ENCODE measurements at regions not wholly inside any gene's neighbourhood (a gene's known extent, or its start where the extent isn't known, plus 50 kb on each side); places are given as distances from the start of the nearest gene placed in this dataset.
"Not testable (repeated sequence)": the region's sequence is repeated elsewhere in the genome, so short reads cannot be mapped to it uniquely, and the experiment has no call there.

- TF ChIP-seq, protein P1, sequence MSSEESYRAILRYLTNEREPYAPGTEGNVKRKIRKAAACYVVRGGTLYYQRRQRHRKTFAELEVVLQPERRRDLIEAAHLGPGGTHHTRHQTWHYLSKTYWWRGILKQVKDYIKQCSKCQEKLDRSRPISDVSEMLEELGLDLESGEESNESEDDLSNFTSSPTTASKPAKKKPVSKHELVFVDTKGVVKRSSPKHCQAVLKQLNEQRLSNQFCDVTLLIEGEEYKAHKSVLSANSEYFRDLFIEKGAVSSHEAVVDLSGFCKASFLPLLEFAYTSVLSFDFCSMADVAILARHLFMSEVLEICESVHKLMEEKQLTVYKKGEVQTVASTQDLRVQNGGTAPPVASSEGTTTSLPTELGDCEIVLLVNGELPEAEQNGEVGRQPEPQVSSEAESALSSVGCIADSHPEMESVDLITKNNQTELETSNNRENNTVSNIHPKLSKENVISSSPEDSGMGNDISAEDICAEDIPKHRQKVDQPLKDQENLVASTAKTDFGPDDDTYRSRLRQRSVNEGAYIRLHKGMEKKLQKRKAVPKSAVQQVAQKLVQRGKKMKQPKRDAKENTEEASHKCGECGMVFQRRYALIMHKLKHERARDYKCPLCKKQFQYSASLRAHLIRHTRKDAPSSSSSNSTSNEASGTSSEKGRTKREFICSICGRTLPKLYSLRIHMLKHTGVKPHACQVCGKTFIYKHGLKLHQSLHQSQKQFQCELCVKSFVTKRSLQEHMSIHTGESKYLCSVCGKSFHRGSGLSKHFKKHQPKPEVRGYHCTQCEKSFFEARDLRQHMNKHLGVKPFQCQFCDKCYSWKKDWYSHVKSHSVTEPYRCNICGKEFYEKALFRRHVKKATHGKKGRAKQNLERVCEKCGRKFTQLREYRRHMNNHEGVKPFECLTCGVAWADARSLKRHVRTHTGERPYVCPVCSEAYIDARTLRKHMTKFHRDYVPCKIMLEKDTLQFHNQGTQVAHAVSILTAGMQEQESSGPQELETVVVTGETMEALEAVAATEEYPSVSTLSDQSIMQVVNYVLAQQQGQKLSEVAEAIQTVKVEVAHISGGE (CRISPR knock-in tag; IDR thresholded peaks at IDR 0.05), result not testable (repeated sequence)
- TF ChIP-seq TBL1XR1 (IDR thresholded peaks at IDR 0.05; ENCODE audit: low read depth, low read length); POLR2AphosphoS5 (IDR thresholded peaks at IDR 0.05; ENCODE audit: low read length); RAD21 (IDR thresholded peaks at IDR 0.05; ENCODE audit: insufficient read depth, low read depth, low read length); NR2C2 (IDR thresholded peaks at IDR 0.05; ENCODE audit: borderline replicate concordance, control insufficient read depth, insufficient read length, low read depth); ZZZ3 (IDR thresholded peaks at IDR 0.05; ENCODE audit: control insufficient read depth, insufficient read length, low read depth): not testable (repeated sequence)
- TF ChIP-seq, protein P2, sequence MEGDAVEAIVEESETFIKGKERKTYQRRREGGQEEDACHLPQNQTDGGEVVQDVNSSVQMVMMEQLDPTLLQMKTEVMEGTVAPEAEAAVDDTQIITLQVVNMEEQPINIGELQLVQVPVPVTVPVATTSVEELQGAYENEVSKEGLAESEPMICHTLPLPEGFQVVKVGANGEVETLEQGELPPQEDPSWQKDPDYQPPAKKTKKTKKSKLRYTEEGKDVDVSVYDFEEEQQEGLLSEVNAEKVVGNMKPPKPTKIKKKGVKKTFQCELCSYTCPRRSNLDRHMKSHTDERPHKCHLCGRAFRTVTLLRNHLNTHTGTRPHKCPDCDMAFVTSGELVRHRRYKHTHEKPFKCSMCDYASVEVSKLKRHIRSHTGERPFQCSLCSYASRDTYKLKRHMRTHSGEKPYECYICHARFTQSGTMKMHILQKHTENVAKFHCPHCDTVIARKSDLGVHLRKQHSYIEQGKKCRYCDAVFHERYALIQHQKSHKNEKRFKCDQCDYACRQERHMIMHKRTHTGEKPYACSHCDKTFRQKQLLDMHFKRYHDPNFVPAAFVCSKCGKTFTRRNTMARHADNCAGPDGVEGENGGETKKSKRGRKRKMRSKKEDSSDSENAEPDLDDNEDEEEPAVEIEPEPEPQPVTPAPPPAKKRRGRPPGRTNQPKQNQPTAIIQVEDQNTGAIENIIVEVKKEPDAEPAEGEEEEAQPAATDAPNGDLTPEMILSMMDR (IDR thresholded peaks at IDR 0.05 in 2 of 3, conservative IDR thresholded peaks at IDR 0.05 in 1 of 3; ENCODE audit: control insufficient read depth in 2 of 3, extremely low read depth in 1 of 3, insufficient read depth in 1 of 3, low read depth in 3 of 3, low read length in 3 of 3), result not testable (repeated sequence)
Observed at GRCh38 chr4:159976871-159977482, 874.1 kb downstream of the RAPGEF2 start.
